ENCODE measurements at regions not wholly inside any gene's neighbourhood (a gene's known extent, or its start where the extent isn't known, plus 50 kb on each side); places are given as distances from the start of the nearest gene placed in this dataset.

- TF ChIP-seq CTCF (IDR thresholded peaks at IDR 0.05) (no peak), POLR2A (IDR thresholded peaks at IDR 0.05) (no peak)
These were observed 1038.0 kb upstream of the ATXN8OS start for GRCh38 chr13:69069554-69070133.
